ENCODE measurements at regions not wholly inside any gene's neighbourhood (a gene's known extent, or its start where the extent isn't known, plus 50 kb on each side); places are given as distances from the start of the nearest gene placed in this dataset.

- 43 to 45% methylated on average over 7 of the region's 7 CpGs for WGBS, 2 experiments (ENCODE audit: low coverage in 1 of 2, low lambda C conversion rate in 2 of 2, missing lambda C conversion rate in 2 of 2)
- no peak for TF ChIP-seq EZH2phosphoT487 (IDR thresholded peaks at IDR 0.05; ENCODE audit: insufficient read depth, low read depth)
- TF ChIP-seq EZH2 (IDR thresholded peaks at IDR 0.05; ENCODE audit: insufficient read depth, poor library complexity, severe bottlenecking), result no peak
- in situ Hi-C loops (cut with MboI), result no loop called here
Observed at GRCh38 chr7:67616517-67616916, 619.9 kb downstream of the TYW1 start.

GRCh38 chr7:67618556-67619162, 622.0 kb downstream of the TYW1 start:
- Histone ChIP-seq H3K4me1 (ENCODE audit: insufficient read depth) (no peaks in the 10 kb centered on the region), H2AFZ (no peak overlapping the region), H3F3A (ENCODE audit: insufficient read depth) (no peaks in the 10 kb centered on the region), H3K9me3 (ENCODE audit: low read depth) (no peaks in the 10 kb centered on the region), H3K27ac (no peak overlapping the region), H3K79me2 (ENCODE audit: insufficient read depth) (no peaks in the 10 kb centered on the region), H3K9ac (no peak overlapping the region), H3K4me2 (ENCODE audit: unreplicated experiment) (no peak overlapping the region), H3K36me3 (ENCODE audit: low read depth) (no peaks in the 10 kb centered on the region), H3K9me2 (ENCODE audit: insufficient read depth) (no peaks in the 10 kb centered on the region), H3K4me3 (no peak overlapping the region), H3K27me3 (replicated peaks; ENCODE audit: insufficient read depth) (no peaks in the 10 kb centered on the region; the same call in 1 of the 2 replicates), H4K20me1 (ENCODE audit: insufficient read depth) (no peaks in the 10 kb centered on the region)
- DNase-seq, result no peak
- no peak for TF ChIP-seq EZH2phosphoT487 (IDR thresholded peaks at IDR 0.05; ENCODE audit: insufficient read depth, low read depth)
- TF ChIP-seq EZH2 (IDR thresholded peaks at IDR 0.05; ENCODE audit: insufficient read depth, poor library complexity, severe bottlenecking), result no peak
- in situ Hi-C loops (cut with MboI), result no loop called here
- 36 to 37% methylated on average over 8 of the region's 8 CpGs for WGBS, 2 experiments (ENCODE audit: low coverage in 1 of 2, low lambda C conversion rate in 2 of 2, missing lambda C conversion rate in 2 of 2)

More at GRCh38 chr7:67616517-67616916, 619.9 kb downstream of the TYW1 start:
- no peaks in the 10 kb centered on the region for H3K36me3 ChIP-seq (ENCODE audit: low read depth)
- no peak overlapping the region for H2AFZ ChIP-seq
- no peak overlapping the region for H3K9ac ChIP-seq
- H3F3A ChIP-seq (ENCODE audit: insufficient read depth), result no peaks in the 10 kb centered on the region
- no peaks in the 10 kb centered on the region; the same call in 1 of the 2 replicates for H3K27me3 ChIP-seq (replicated peaks; ENCODE audit: insufficient read depth)
- no peak for DNase-seq
- H4K20me1 ChIP-seq (ENCODE audit: insufficient read depth), result no peaks in the 10 kb centered on the region
- no peak overlapping the region for H3K4me2 ChIP-seq (ENCODE audit: unreplicated experiment)
- no peaks in the 10 kb centered on the region for H3K9me3 ChIP-seq (ENCODE audit: low read depth)
- H3K79me2 ChIP-seq (ENCODE audit: insufficient read depth), result no peaks in the 10 kb centered on the region
- no peak overlapping the region for H3K4me3 ChIP-seq
- H3K27ac ChIP-seq, result no peak overlapping the region
- no peaks in the 10 kb centered on the region for H3K9me2 ChIP-seq (ENCODE audit: insufficient read depth)
- no peaks in the 10 kb centered on the region for H3K4me1 ChIP-seq (ENCODE audit: insufficient read depth)

- no peak overlapping the region for H3K27ac ChIP-seq
- in situ Hi-C loops (cut with MboI), result no loop called here
- TF ChIP-seq EZH2phosphoT487 (IDR thresholded peaks at IDR 0.05; ENCODE audit: insufficient read depth, low read depth) (no peak), EZH2 (IDR thresholded peaks at IDR 0.05; ENCODE audit: insufficient read depth, poor library complexity, severe bottlenecking) (no peak)
- no peak overlapping the region for H2AFZ ChIP-seq
- no peaks in the 10 kb centered on the region; the same call in 1 of the 2 replicates for H3K27me3 ChIP-seq (replicated peaks; ENCODE audit: insufficient read depth)
- no peaks in the 10 kb centered on the region for H3K9me2 ChIP-seq (ENCODE audit: insufficient read depth)
- H3K4me3 ChIP-seq, result no peak overlapping the region
- DNase-seq, result no peak
- no peaks in the 10 kb centered on the region for H3K9me3 ChIP-seq (ENCODE audit: low read depth)
- H3K36me3 ChIP-seq (ENCODE audit: low read depth), result no peaks in the 10 kb centered on the region
- no peaks in the 10 kb centered on the region for H4K20me1 ChIP-seq (ENCODE audit: insufficient read depth)
- 3% methylated on average over 11 of the region's 11 CpGs for WGBS, 2 experiments (ENCODE audit: low coverage in 1 of 2, low lambda C conversion rate in 2 of 2, missing lambda C conversion rate in 2 of 2)
- H3K4me2 ChIP-seq (ENCODE audit: unreplicated experiment), result no peak overlapping the region
- no peak overlapping the region for H3K9ac ChIP-seq
- H3K79me2 ChIP-seq (ENCODE audit: insufficient read depth), result no peaks in the 10 kb centered on the region
- H3F3A ChIP-seq (ENCODE audit: insufficient read depth), result no peaks in the 10 kb centered on the region
- no peaks in the 10 kb centered on the region for H3K4me1 ChIP-seq (ENCODE audit: insufficient read depth)
Observed at GRCh38 chr7:67619175-67619574, 622.5 kb downstream of the TYW1 start.

GRCh38 chr7:67620216-67620933, 623.7 kb downstream of the TYW1 start:
- Histone ChIP-seq H3K9me3 (ENCODE audit: low read depth) (no peaks in the 10 kb centered on the region), H3K4me2 (ENCODE audit: unreplicated experiment) (no peak overlapping the region), H3K36me3 (ENCODE audit: low read depth) (no peaks in the 10 kb centered on the region), H3K9ac (no peak overlapping the region), H2AFZ (no peak overlapping the region), H3K4me1 (ENCODE audit: insufficient read depth) (no peaks in the 10 kb centered on the region), H3F3A (ENCODE audit: insufficient read depth) (no peaks in the 10 kb centered on the region), H4K20me1 (ENCODE audit: insufficient read depth) (no peaks in the 10 kb centered on the region), H3K4me3 (no peak overlapping the region), H3K27me3 (replicated peaks; ENCODE audit: insufficient read depth) (no peaks in the 10 kb centered on the region; the same call in 1 of the 2 replicates), H3K27ac (no peak overlapping the region), H3K79me2 (ENCODE audit: insufficient read depth) (no peaks in the 10 kb centered on the region), H3K9me2 (ENCODE audit: insufficient read depth) (no peaks in the 10 kb centered on the region)
- in situ Hi-C loops (cut with MboI), result no loop called here
- TF ChIP-seq EZH2phosphoT487 (IDR thresholded peaks at IDR 0.05; ENCODE audit: insufficient read depth, low read depth) (no peak), EZH2 (IDR thresholded peaks at IDR 0.05; ENCODE audit: insufficient read depth, poor library complexity, severe bottlenecking) (no peak)
- no peak for DNase-seq
- whole genome bisulfite sequencing, 2 experiments (ENCODE audit: low coverage in 1 of 2, low lambda C conversion rate in 2 of 2, missing lambda C conversion rate in 2 of 2), result 48 to 60% methylated on average over 12 of the region's 12 CpGs

Data from GM23248 (cell line).